ENCODE measurements at regions not wholly inside any gene's neighbourhood (a gene's known extent, or its start where the extent isn't known, plus 50 kb on each side); places are given as distances from the start of the nearest gene placed in this dataset.
A peak's percentile ranks its signal among the peaks of the same experiment; 100 is the strongest.

DNA sequence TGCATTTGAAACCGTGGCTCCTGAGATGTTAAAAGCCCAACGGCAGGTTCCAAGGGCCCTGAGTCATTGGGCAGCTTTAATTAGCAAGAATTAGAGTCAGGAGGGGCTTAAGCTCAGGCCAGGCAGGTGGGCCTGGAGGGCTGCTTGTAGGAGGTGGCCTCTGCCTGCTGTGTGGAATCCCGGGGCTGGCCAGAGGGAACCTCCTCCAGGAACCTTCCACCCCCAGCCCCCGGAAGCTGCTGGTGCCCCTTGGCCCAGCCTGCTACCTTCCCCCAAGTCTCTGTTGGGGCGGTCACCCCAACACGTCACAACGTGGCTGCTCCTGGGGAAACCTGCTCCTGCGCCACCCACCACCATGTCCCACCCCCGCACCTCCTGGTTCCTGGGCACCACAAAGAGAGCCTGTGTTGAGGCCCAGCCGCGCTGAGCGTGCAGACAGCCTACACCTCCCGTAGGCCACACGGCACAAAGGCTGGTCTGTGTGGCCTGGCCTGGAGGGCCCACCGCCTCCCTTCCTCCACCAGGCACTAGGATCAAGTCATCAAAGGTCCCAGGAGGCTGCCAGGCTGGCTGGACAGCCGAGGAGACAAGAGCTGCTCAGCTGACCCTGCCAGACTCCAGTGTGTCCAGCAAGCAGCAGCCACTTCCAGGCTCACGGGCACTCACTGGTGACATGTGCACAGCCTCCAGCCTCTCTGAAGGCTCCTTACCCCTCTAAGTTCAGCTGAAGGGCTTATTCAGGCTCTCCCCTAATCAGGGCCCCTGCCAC, 86.3 kb downstream of the SNX5 start (continued):
- TF ChIP-seq, protein P1, sequence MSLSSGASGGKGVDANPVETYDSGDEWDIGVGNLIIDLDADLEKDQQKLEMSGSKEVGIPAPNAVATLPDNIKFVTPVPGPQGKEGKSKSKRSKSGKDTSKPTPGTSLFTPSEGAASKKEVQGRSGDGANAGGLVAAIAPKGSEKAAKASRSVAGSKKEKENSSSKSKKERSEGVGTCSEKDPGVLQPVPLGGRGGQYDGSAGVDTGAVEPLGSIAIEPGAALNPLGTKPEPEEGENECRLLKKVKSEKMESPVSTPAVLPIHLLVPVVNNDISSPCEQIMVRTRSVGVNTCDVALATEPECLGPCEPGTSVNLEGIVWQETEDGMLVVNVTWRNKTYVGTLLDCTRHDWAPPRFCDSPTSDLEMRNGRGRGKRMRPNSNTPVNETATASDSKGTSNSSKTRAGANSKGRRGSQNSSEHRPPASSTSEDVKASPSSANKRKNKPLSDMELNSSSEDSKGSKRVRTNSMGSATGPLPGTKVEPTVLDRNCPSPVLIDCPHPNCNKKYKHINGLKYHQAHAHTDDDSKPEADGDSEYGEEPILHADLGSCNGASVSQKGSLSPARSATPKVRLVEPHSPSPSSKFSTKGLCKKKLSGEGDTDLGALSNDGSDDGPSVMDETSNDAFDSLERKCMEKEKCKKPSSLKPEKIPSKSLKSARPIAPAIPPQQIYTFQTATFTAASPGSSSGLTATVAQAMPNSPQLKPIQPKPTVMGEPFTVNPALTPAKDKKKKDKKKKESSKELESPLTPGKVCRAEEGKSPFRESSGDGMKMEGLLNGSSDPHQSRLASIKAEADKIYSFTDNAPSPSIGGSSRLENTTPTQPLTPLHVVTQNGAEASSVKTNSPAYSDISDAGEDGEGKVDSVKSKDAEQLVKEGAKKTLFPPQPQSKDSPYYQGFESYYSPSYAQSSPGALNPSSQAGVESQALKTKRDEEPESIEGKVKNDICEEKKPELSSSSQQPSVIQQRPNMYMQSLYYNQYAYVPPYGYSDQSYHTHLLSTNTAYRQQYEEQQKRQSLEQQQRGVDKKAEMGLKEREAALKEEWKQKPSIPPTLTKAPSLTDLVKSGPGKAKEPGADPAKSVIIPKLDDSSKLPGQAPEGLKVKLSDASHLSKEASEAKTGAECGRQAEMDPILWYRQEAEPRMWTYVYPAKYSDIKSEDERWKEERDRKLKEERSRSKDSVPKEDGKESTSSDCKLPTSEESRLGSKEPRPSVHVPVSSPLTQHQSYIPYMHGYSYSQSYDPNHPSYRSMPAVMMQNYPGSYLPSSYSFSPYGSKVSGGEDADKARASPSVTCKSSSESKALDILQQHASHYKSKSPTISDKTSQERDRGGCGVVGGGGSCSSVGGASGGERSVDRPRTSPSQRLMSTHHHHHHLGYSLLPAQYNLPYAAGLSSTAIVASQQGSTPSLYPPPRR (CRISPR knock-in tag; IDR thresholded peaks at IDR 0.05; ENCODE audit: borderline replicate concordance) = peak; percentile 68
- TF ChIP-seq HDAC6 (IDR thresholded peaks at IDR 0.05; ENCODE audit: low read depth, low read length) (no peak), ZNF777 (CRISPR knock-in tag; IDR thresholded peaks at IDR 0.05) (no peak), ZNF674 (CRISPR knock-in tag; IDR thresholded peaks at IDR 0.05; ENCODE audit: low read depth) (no peak), BRD4 (CRISPR knock-in tag; IDR thresholded peaks at IDR 0.05) (peak; percentile 95; the same call in 1 of the 2 replicates), TBX3 (IDR thresholded peaks at IDR 0.05; ENCODE audit: borderline replicate concordance) (peak; percentile 47; the same call in 1 of the 2 replicates), CEBPB (IDR thresholded peaks at IDR 0.05; ENCODE audit: borderline replicate concordance, low read depth, low read length) (no peak), ZMAT3 (CRISPR knock-in tag; conservative IDR thresholded peaks at IDR 0.05) (peak; percentile 86), FOXO1 (CRISPR knock-in tag; IDR thresholded peaks at IDR 0.05) (peak; percentile 60; the same call in 1 of the 2 replicates), POLR2AphosphoS2 (IDR thresholded peaks at IDR 0.05; ENCODE audit: low read depth, low read length) (no peak), ZSCAN12 (CRISPR knock-in tag; IDR thresholded peaks at IDR 0.05) (no peak), SCMH1 (CRISPR knock-in tag; IDR thresholded peaks at IDR 0.05; ENCODE audit: borderline replicate concordance) (no peak), FOXA3 (CRISPR knock-in tag; IDR thresholded peaks at IDR 0.05) (peak; percentile 60), MTF2 (CRISPR knock-in tag; IDR thresholded peaks at IDR 0.05; ENCODE audit: borderline replicate concordance) (peak; percentile 59; the same call in 1 of the 2 replicates), RAD21 (CRISPR knock-in tag; IDR thresholded peaks at IDR 0.05) (peak; percentile 52; the same call in 1 of the 2 replicates), SPEN (CRISPR knock-in tag; IDR thresholded peaks at IDR 0.05; ENCODE audit: low read depth) (peak; percentile 68; the same call in 1 of the 2 replicates), ZNF33B (CRISPR knock-in tag; IDR thresholded peaks at IDR 0.05) (0 out of 2 replicates have a peak, but pooled peaks have one; percentile 76), MEF2D (CRISPR knock-in tag; IDR thresholded peaks at IDR 0.05) (peak; percentile 57; the same call in 1 of the 2 replicates), ZNF670 (CRISPR knock-in tag; IDR thresholded peaks at IDR 0.05; ENCODE audit: borderline replicate concordance) (no peak), ZFX (CRISPR knock-in tag; IDR thresholded peaks at IDR 0.05; ENCODE audit: low read depth) (peak; percentile 99), ZNF136 (CRISPR knock-in tag; IDR thresholded peaks at IDR 0.05; ENCODE audit: low read depth) (peak; percentile 89; the same call in 1 of the 2 replicates), NRL (CRISPR knock-in tag; IDR thresholded peaks at IDR 0.05; ENCODE audit: borderline replicate concordance) (peak; percentile 64; the same call in 1 of the 2 replicates), SMYD3 (CRISPR knock-in tag; IDR thresholded peaks at IDR 0.05) (no peak)
- TF ChIP-seq, protein P2, sequence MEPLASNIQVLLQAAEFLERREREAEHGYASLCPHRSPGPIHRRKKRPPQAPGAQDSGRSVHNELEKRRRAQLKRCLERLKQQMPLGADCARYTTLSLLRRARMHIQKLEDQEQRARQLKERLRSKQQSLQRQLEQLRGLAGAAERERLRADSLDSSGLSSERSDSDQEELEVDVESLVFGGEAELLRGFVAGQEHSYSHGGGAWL (CRISPR knock-in tag; IDR thresholded peaks at IDR 0.05) = peak; percentile 66; the same call in 1 of the 2 replicates
- TF ChIP-seq, protein P3, sequence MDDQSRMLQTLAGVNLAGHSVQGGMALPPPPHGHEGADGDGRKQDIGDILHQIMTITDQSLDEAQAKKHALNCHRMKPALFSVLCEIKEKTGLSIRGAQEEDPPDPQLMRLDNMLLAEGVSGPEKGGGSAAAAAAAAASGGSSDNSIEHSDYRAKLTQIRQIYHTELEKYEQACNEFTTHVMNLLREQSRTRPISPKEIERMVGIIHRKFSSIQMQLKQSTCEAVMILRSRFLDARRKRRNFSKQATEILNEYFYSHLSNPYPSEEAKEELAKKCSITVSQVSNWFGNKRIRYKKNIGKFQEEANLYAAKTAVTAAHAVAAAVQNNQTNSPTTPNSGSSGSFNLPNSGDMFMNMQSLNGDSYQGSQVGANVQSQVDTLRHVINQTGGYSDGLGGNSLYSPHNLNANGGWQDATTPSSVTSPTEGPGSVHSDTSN (CRISPR knock-in tag; IDR thresholded peaks at IDR 0.05; ENCODE audit: borderline replicate concordance) = no peak

Measured in HepG2 (cell line).